Uterus (tissue), 2 donors: ENCODE measurements at regions not wholly inside any gene's neighbourhood (a gene's known extent, or its start where the extent isn't known, plus 50 kb on each side); places are given as distances from the start of the nearest gene placed in this dataset.
"Not testable (repeated sequence)": the region's sequence is repeated elsewhere in the genome, so short reads cannot be mapped to it uniquely, and the experiment has no call there.

ENCODE experiments used
- POLR2A ChIP-seq, 2 donors: fragments of 450-650 bp; IDR thresholded peaks; one replicate each; pipeline ENCODE4 v1.6.1; 2016; ENCODE audit warnings: antibody characterized with exemption in 2 of 2, mild to moderate bottlenecking in 1 of 2, moderate library complexity in 1 of 2
- TF ChIP-seq, protein P1 (sequence below), 4 experiments: fragments of 200-600 bp in 2 of 4; fragments of 450-650 bp in 2 of 4; sonication (generic) in 2 of 4; IDR thresholded peaks; one replicate each; pipeline ENCODE4 v1.5.1; 2016 to 2019; ENCODE audit warnings: antibody characterized with exemption in 4 of 4, mild to moderate bottlenecking in 2 of 4, moderate library complexity in 1 of 4

DNA sequence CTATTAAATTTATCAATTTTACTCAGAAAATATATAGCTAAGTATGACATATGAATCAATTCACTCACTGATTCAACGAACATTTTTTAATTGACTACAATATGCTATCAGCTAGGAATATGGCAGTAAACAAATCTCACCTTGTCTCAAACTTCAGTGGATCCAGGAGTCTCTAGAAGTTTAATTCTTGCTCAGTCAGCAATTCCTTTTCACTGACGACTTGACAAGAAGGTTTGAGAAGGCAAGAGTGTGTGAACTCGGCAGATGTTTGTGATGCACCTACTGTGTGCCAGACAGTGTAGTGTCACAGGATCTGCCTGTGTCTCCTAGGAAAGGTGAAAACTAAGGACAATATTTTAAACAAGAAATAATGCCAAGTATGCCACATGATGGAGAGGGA lies 4175.7 kb upstream of the OR11H1 start:
- TF ChIP-seq, protein P1, sequence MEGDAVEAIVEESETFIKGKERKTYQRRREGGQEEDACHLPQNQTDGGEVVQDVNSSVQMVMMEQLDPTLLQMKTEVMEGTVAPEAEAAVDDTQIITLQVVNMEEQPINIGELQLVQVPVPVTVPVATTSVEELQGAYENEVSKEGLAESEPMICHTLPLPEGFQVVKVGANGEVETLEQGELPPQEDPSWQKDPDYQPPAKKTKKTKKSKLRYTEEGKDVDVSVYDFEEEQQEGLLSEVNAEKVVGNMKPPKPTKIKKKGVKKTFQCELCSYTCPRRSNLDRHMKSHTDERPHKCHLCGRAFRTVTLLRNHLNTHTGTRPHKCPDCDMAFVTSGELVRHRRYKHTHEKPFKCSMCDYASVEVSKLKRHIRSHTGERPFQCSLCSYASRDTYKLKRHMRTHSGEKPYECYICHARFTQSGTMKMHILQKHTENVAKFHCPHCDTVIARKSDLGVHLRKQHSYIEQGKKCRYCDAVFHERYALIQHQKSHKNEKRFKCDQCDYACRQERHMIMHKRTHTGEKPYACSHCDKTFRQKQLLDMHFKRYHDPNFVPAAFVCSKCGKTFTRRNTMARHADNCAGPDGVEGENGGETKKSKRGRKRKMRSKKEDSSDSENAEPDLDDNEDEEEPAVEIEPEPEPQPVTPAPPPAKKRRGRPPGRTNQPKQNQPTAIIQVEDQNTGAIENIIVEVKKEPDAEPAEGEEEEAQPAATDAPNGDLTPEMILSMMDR (IDR thresholded peaks at IDR 0.05): not testable (repeated sequence)
- not testable (repeated sequence) for TF ChIP-seq POLR2A (IDR thresholded peaks at IDR 0.05)
